HG03196 (cell line): ENCODE measurements at regions not wholly inside any gene's neighbourhood (a gene's known extent, or its start where the extent isn't known, plus 50 kb on each side); places are given as distances from the start of the nearest gene placed in this dataset.
A peak's percentile ranks its signal among the peaks of the same experiment; 100 is the strongest.
"Not testable (repeated sequence)": the region's sequence is repeated elsewhere in the genome, so short reads cannot be mapped to it uniquely, and the experiment has no call there.

Experiments
- ATAC-seq: cut with Tn5 transposase; IDR thresholded peaks from one replicate; pipeline ENCODE4 v1.9.1; 2021; ENCODE audit not compliant: unreplicated experiment

- ATAC-seq = not testable (repeated sequence)
These were observed 640.9 kb upstream of the SYNCRIP start for GRCh38 chr6:86283596-86283995.

GRCh38 chr6:86276056-86276455 is 633.4 kb upstream of the SYNCRIP start:
- ATAC-seq = no peak

GRCh38 chr6:86273936-86274335 is 631.2 kb upstream of the SYNCRIP start:
- no peak for ATAC-seq

GRCh38 chr6:86256615-86257187 is 614.0 kb upstream of the SYNCRIP start:
- ATAC-seq = no peak

- ATAC-seq = no peak
These were observed 613.3 kb upstream of the SYNCRIP start for GRCh38 chr6:86255973-86256372.

GRCh38 chr6:86251106-86251505 is 608.4 kb upstream of the SYNCRIP start:
- no peak for ATAC-seq

- no peak for ATAC-seq
These were observed 575.2 kb upstream of the SYNCRIP start for GRCh38 chr6:86217906-86218305.

- ATAC-seq = no peak
These were observed 572.6 kb upstream of the SYNCRIP start for GRCh38 chr6:86215323-86215722.

- ATAC-seq = no peak
These were observed 563.3 kb upstream of the SYNCRIP start for GRCh38 chr6:86205980-86206379.

- ATAC-seq = no peak
These were observed 560.4 kb upstream of the SYNCRIP start for GRCh38 chr6:86203044-86203443.

GRCh38 chr6:86193821-86194220 is 551.1 kb upstream of the SYNCRIP start:
- no peak for ATAC-seq

GRCh38 chr6:86192123-86192522 is 549.4 kb upstream of the SYNCRIP start:
- ATAC-seq = peak; percentile 89

GRCh38 chr6:86175149-86175548 is 532.5 kb upstream of the SYNCRIP start:
- not testable (repeated sequence) for ATAC-seq

- ATAC-seq = no peak
These were observed 512.2 kb upstream of the SYNCRIP start for GRCh38 chr6:86154852-86155251.

- ATAC-seq = no peak
These were observed 510.8 kb upstream of the SYNCRIP start for GRCh38 chr6:86153521-86153920.

GRCh38 chr6:86152546-86152945 is 509.9 kb upstream of the SYNCRIP start:
- no peak for ATAC-seq

- ATAC-seq = no peak
These were observed 505.9 kb upstream of the SYNCRIP start for GRCh38 chr6:86148586-86148985.

GRCh38 chr6:86147859-86148258 is 505.2 kb upstream of the SYNCRIP start:
- no peak for ATAC-seq

GRCh38 chr6:86147311-86147710 is 504.6 kb upstream of the SYNCRIP start:
- no peak for ATAC-seq

- not testable (repeated sequence) for ATAC-seq
These were observed 504.1 kb upstream of the SYNCRIP start for GRCh38 chr6:86146751-86147150.

GRCh38 chr6:86142326-86142725 is 499.6 kb upstream of the SYNCRIP start:
- no peak for ATAC-seq

- no peak for ATAC-seq
These were observed 485.6 kb upstream of the SYNCRIP start for GRCh38 chr6:86128130-86128814.

- ATAC-seq = no peak
These were observed 479.4 kb upstream of the SYNCRIP start for GRCh38 chr6:86122086-86122485.
